ENCODE measurements at regions not wholly inside any gene's neighbourhood (a gene's known extent, or its start where the extent isn't known, plus 50 kb on each side); places are given as distances from the start of the nearest gene placed in this dataset.
"Not testable (repeated sequence)": the region's sequence is repeated elsewhere in the genome, so short reads cannot be mapped to it uniquely, and the experiment has no call there.

- TF ChIP-seq CTCF, EZH2, EZH2phosphoT487 (IDR thresholded peaks at IDR 0.05): not testable (repeated sequence)
Measured at GRCh38 chr5:21482983-21483650, 1370.0 kb downstream of the CDH12 start.

Measured in neural progenitor cell (in vitro differentiated cells).